ENCODE measurements at regions not wholly inside any gene's neighbourhood (a gene's known extent, or its start where the extent isn't known, plus 50 kb on each side); places are given as distances from the start of the nearest gene placed in this dataset.

- TF ChIP-seq TAF1 (IDR thresholded peaks at IDR 0.05; ENCODE audit: low read depth, low read length), result no peak
- TF ChIP-seq POLR2A (IDR thresholded peaks at IDR 0.05; ENCODE audit: low read depth, low read length), result no peak
- no peak for TF ChIP-seq POLR2AphosphoS5 (IDR thresholded peaks at IDR 0.05; ENCODE audit: low read depth, low read length)
- TF ChIP-seq SPI1 (IDR thresholded peaks at IDR 0.05; ENCODE audit: low read depth, low read length), result no peak
- no peak for TF ChIP-seq PAX5 (IDR thresholded peaks at IDR 0.05; ENCODE audit: insufficient read depth, low read length, severe bottlenecking)
- no peak for TF ChIP-seq POU2F2 (IDR thresholded peaks at IDR 0.05; ENCODE audit: low read depth, low read length)
Measured at GRCh38 chr7:116095396-116095795, 64.8 kb upstream of the TFEC start.

Measured in GM12891 (cell line).